ENCODE measurements at regions not wholly inside any gene's neighbourhood (a gene's known extent, or its start where the extent isn't known, plus 50 kb on each side); places are given as distances from the start of the nearest gene placed in this dataset.

GRCh38 chr2:129907256-129907998 lies 72.0 kb upstream of the RAB6C start:
- H3K9me3 ChIP-seq (ENCODE audit: control insufficient read depth, insufficient read depth, low read depth, low read length) = no peaks in the 10 kb centered on the region
- no peaks in the 10 kb centered on the region for H3K4me1 ChIP-seq (ENCODE audit: control insufficient read depth, insufficient read depth, low read length)
- H3K27ac ChIP-seq (ENCODE audit: low read depth, low read length) = no peak overlapping the region
- H3K9ac ChIP-seq (ENCODE audit: low read length) = no peak overlapping the region
- no peaks in the 10 kb centered on the region for H3K36me3 ChIP-seq (ENCODE audit: control insufficient read depth, insufficient read depth, low read length)
- no peak overlapping the region for H3K4me3 ChIP-seq (ENCODE audit: low read depth, low read length)
- no peaks in the 10 kb centered on the region for H3K27me3 ChIP-seq (ENCODE audit: control insufficient read depth, insufficient read depth, low read length)

- no peaks in the 10 kb centered on the region for H3K27me3 ChIP-seq (ENCODE audit: control insufficient read depth, insufficient read depth, low read length)
- no peak overlapping the region for H3K9ac ChIP-seq (ENCODE audit: low read length)
- H3K4me1 ChIP-seq (ENCODE audit: control insufficient read depth, insufficient read depth, low read length) = no peaks in the 10 kb centered on the region
- no peak overlapping the region for H3K4me3 ChIP-seq (ENCODE audit: low read depth, low read length)
- H3K36me3 ChIP-seq (ENCODE audit: control insufficient read depth, insufficient read depth, low read length) = no peaks in the 10 kb centered on the region
- H3K9me3 ChIP-seq (ENCODE audit: control insufficient read depth, insufficient read depth, low read depth, low read length) = no peaks in the 10 kb centered on the region
- no peak overlapping the region for H3K27ac ChIP-seq (ENCODE audit: low read depth, low read length)
Observed at GRCh38 chr2:129908721-129909373, 70.6 kb upstream of the RAB6C start.

- Histone ChIP-seq H3K27me3 (ENCODE audit: control insufficient read depth, insufficient read depth, low read length) (no peaks in the 10 kb centered on the region), H3K27ac (ENCODE audit: low read depth, low read length) (no peak overlapping the region), H3K4me1 (ENCODE audit: control insufficient read depth, insufficient read depth, low read length) (no peaks in the 10 kb centered on the region), H3K9me3 (ENCODE audit: control insufficient read depth, insufficient read depth, low read depth, low read length) (no peaks in the 10 kb centered on the region), H3K4me3 (ENCODE audit: low read depth, low read length) (no peak overlapping the region), H3K9ac (ENCODE audit: low read length) (no peak overlapping the region), H3K36me3 (ENCODE audit: control insufficient read depth, insufficient read depth, low read length) (no peaks in the 10 kb centered on the region)
Observed at GRCh38 chr2:129909651-129910418, 69.6 kb upstream of the RAB6C start.

GRCh38 chr2:129910446-129911362 lies 68.8 kb upstream of the RAB6C start:
- H3K36me3 ChIP-seq (ENCODE audit: control insufficient read depth, insufficient read depth, low read length) = no peaks in the 10 kb centered on the region
- H3K9me3 ChIP-seq (ENCODE audit: control insufficient read depth, insufficient read depth, low read depth, low read length) = no peaks in the 10 kb centered on the region
- H3K27ac ChIP-seq (ENCODE audit: low read depth, low read length) = no peak overlapping the region
- no peaks in the 10 kb centered on the region for H3K4me1 ChIP-seq (ENCODE audit: control insufficient read depth, insufficient read depth, low read length)
- H3K27me3 ChIP-seq (ENCODE audit: control insufficient read depth, insufficient read depth, low read length) = no peaks in the 10 kb centered on the region
- no peak overlapping the region for H3K9ac ChIP-seq (ENCODE audit: low read length)
- no peak overlapping the region for H3K4me3 ChIP-seq (ENCODE audit: low read depth, low read length)

- Histone ChIP-seq H3K9ac (ENCODE audit: low read length) (no peak overlapping the region), H3K9me3 (ENCODE audit: control insufficient read depth, insufficient read depth, low read depth, low read length) (no peaks in the 10 kb centered on the region), H3K4me1 (ENCODE audit: control insufficient read depth, insufficient read depth, low read length) (no peaks in the 10 kb centered on the region), H3K4me3 (ENCODE audit: low read depth, low read length) (no peak overlapping the region), H3K27me3 (ENCODE audit: control insufficient read depth, insufficient read depth, low read length) (no peaks in the 10 kb centered on the region), H3K27ac (ENCODE audit: low read depth, low read length) (no peak overlapping the region), H3K36me3 (ENCODE audit: control insufficient read depth, insufficient read depth, low read length) (no peaks in the 10 kb centered on the region)
Observed at GRCh38 chr2:129911363-129912065, 68.0 kb upstream of the RAB6C start.

GRCh38 chr2:129912066-129912820 lies 67.2 kb upstream of the RAB6C start:
- Histone ChIP-seq H3K9me3 (ENCODE audit: control insufficient read depth, insufficient read depth, low read depth, low read length) (no peaks in the 10 kb centered on the region), H3K27ac (ENCODE audit: low read depth, low read length) (no peak overlapping the region), H3K27me3 (ENCODE audit: control insufficient read depth, insufficient read depth, low read length) (no peaks in the 10 kb centered on the region), H3K4me1 (ENCODE audit: control insufficient read depth, insufficient read depth, low read length) (no peaks in the 10 kb centered on the region), H3K9ac (ENCODE audit: low read length) (no peak overlapping the region), H3K36me3 (ENCODE audit: control insufficient read depth, insufficient read depth, low read length) (no peaks in the 10 kb centered on the region), H3K4me3 (ENCODE audit: low read depth, low read length) (no peak overlapping the region)

- Histone ChIP-seq H3K27me3 (ENCODE audit: control insufficient read depth, insufficient read depth, low read length) (no peaks in the 10 kb centered on the region), H3K27ac (ENCODE audit: low read depth, low read length) (no peak overlapping the region), H3K9ac (ENCODE audit: low read length) (no peak overlapping the region), H3K9me3 (ENCODE audit: control insufficient read depth, insufficient read depth, low read depth, low read length) (peaks cover 7% of the 10 kb centered on the region; the same call in 1 of the 2 replicates), H3K4me1 (ENCODE audit: control insufficient read depth, insufficient read depth, low read length) (no peaks in the 10 kb centered on the region), H3K36me3 (ENCODE audit: control insufficient read depth, insufficient read depth, low read length) (no peaks in the 10 kb centered on the region), H3K4me3 (ENCODE audit: low read depth, low read length) (no peak overlapping the region)
Observed at GRCh38 chr2:129912871-129913694, 66.4 kb upstream of the RAB6C start.

- Histone ChIP-seq H3K27ac (ENCODE audit: low read depth, low read length) (no peak overlapping the region), H3K4me1 (ENCODE audit: control insufficient read depth, insufficient read depth, low read length) (no peaks in the 10 kb centered on the region), H3K36me3 (ENCODE audit: control insufficient read depth, insufficient read depth, low read length) (no peaks in the 10 kb centered on the region), H3K9ac (ENCODE audit: low read length) (no peak overlapping the region), H3K4me3 (ENCODE audit: low read depth, low read length) (no peak overlapping the region), H3K9me3 (ENCODE audit: control insufficient read depth, insufficient read depth, low read depth, low read length) (peaks cover 8% of the 10 kb centered on the region; the same call in 1 of the 2 replicates), H3K27me3 (ENCODE audit: control insufficient read depth, insufficient read depth, low read length) (no peaks in the 10 kb centered on the region)
Observed at GRCh38 chr2:129913695-129914495, 65.6 kb upstream of the RAB6C start.
